Fibroblast of the aortic adventitia (primary cell): ENCODE measurements at regions not wholly inside any gene's neighbourhood (a gene's known extent, or its start where the extent isn't known, plus 50 kb on each side); places are given as distances from the start of the nearest gene placed in this dataset.

Experiments
- DNase-seq: peaks from one replicate; pipeline ENCODE4 v3.0.0-alpha.2; 2010; ENCODE audit warnings: low read depth
- H3K4me3 ChIP-seq: 2 replicates; pipeline ENCODE4 v1.5.1; 2011; ENCODE audit warnings: low read depth, mild to moderate bottlenecking, control low read depth, low read length, moderate library complexity
- TF ChIP-seq, protein P1 (sequence below): IDR thresholded peaks from 2 replicates; pipeline ENCODE4 v1.5.1; 2011; ENCODE audit warnings: mild to moderate bottlenecking, low read length, control low read depth, inconsistent platforms; ENCODE audit not compliant: insufficient read depth

DNA sequence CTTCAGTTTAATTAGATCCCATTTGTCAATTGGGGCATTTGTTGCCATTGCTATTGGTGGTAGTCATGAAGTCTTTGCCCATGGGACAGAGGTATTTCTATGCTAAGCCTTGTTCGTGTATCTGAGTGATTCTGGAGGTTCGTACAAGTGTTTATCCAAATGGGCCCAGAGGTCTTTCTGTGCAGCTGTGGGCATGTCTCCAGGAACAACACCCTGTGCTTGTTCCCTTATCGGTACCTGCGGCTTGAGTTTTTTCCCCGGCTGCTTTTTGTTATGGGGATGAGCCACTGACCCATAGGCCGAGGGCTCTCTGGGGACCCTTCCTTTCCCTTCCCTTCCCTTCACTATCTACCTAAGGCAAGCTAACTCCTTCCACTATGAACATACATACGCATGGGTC lies 81.4 kb upstream of the WDR1 start:
- DNase-seq, result no peak
- TF ChIP-seq, protein P1, sequence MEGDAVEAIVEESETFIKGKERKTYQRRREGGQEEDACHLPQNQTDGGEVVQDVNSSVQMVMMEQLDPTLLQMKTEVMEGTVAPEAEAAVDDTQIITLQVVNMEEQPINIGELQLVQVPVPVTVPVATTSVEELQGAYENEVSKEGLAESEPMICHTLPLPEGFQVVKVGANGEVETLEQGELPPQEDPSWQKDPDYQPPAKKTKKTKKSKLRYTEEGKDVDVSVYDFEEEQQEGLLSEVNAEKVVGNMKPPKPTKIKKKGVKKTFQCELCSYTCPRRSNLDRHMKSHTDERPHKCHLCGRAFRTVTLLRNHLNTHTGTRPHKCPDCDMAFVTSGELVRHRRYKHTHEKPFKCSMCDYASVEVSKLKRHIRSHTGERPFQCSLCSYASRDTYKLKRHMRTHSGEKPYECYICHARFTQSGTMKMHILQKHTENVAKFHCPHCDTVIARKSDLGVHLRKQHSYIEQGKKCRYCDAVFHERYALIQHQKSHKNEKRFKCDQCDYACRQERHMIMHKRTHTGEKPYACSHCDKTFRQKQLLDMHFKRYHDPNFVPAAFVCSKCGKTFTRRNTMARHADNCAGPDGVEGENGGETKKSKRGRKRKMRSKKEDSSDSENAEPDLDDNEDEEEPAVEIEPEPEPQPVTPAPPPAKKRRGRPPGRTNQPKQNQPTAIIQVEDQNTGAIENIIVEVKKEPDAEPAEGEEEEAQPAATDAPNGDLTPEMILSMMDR, result no peak
- H3K4me3 ChIP-seq, result no peak overlapping the region

DNA sequence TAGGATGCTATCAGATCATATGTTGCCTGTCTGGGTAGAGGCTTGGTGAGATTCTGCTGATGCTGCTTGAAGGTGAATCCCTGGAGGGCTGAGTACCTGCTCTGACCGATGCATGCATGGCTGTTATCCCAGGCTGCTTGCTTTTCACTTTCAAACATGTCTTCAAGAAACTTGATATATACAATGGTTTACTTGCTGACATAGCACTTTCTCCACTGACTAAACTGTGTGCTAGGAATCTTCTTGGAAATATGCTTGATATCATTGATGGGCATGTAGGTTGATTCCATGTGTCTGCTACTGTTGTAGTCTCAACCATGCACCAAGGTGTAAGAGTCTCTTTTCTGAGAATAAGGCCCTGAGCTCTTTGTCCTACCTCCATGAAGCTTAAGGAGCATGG lies 79.6 kb upstream of the WDR1 start:
- no peak overlapping the region for H3K4me3 ChIP-seq
- DNase-seq, result no peak
- TF ChIP-seq, protein P1, result no peak

DNA sequence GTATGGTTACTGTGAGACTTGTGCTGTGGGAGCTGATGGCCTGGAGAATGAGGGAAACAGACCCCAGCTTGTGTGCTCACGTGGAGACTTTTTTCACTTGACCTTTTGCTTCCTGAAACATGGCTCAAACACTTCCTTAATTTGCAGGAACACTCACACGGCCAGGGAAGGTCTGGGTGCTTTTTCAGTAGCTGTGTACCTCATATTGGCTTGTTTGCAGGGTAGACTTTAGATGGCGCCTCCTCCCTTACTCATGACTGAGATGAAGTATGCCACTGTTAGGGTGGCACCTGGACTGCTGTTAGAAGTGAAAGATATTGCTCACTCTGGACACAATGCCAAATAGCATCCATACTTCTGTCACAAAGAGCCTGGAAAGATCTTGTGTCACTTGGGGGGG lies 75.7 kb upstream of the WDR1 start:
- H3K4me3 ChIP-seq, result no peak overlapping the region
- DNase-seq, result no peak
- TF ChIP-seq, protein P1, result no peak

DNA sequence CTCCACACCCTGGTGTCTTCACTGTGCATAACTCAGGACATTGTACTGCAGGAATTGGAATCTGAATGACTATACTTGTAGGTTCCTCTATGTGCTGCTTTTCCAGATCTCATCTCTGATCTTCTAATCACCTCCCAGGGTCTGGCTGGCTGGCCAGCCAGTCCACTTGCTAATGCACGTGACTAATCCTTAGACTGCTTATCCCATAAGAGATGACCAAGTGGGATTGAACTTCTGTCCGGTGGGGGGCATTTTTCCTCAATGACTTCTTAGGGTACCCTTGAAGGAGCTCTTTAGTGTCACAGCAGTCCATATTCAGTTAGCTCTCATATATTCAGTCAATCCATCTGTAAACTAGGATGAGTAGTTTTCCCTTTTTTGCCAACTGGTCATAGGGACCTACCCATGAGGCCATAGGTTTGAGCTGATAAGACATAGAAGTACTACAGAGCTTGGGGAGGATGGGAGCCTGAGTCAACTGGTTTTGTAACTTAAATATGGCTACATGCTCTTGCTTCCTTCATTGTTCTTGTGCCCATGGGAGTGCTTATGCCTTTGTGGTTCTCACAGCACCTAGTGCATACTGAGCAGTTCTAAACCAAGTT lies 71.9 kb upstream of the WDR1 start:
- DNase-seq, result no peak
- TF ChIP-seq, protein P1, result no peak
- H3K4me3 ChIP-seq, result no peak overlapping the region

DNA sequence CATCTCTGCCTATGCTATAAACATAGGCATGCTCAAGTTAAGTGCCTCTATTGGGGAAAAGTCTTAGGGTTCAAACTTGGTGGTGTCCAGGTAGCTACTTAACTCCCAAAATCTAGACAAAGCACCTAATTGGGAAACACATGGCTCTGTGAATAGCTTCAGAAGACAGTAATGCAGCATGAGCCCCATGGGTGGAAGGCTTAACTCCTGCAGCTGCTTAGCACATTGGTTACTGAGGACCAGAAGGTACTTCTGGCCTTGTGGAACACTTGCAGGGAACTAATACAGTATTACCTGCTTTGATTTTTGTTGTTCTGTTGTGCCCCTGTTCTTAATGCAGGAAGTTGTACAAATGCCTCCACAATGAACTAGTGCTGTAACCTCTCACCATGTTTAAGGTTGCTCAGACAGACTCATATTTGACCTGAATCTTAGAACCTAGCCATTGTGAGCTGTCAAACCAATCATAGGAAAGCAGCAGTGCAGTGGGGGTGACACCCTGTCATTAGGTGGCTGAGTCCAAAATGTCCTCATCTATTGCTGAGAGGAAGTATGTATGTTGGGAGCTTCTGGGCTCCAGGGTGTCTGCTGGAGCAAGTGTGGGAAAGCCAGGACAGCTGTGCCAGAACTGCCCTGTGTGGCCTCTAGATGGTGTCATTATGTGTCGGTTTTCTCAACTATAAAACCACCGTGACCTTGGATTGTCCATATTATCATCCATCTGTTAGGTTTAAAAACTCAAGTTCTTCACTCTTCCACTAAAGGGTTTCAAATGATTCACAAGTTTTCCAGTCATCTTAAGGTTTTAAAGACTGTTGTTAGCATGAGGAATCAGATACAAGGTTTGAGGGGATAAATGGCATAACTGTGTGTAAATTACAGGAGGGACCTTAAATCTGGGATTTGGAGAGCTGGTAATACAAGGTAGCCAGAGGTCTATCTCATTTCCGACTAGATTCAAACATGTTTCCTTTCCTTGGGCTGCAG lies 69.9 kb upstream of the WDR1 start:
- no peak overlapping the region for H3K4me3 ChIP-seq
- TF ChIP-seq, protein P1, result peak; percentile 29
- peak; percentile 29 for DNase-seq

DNA sequence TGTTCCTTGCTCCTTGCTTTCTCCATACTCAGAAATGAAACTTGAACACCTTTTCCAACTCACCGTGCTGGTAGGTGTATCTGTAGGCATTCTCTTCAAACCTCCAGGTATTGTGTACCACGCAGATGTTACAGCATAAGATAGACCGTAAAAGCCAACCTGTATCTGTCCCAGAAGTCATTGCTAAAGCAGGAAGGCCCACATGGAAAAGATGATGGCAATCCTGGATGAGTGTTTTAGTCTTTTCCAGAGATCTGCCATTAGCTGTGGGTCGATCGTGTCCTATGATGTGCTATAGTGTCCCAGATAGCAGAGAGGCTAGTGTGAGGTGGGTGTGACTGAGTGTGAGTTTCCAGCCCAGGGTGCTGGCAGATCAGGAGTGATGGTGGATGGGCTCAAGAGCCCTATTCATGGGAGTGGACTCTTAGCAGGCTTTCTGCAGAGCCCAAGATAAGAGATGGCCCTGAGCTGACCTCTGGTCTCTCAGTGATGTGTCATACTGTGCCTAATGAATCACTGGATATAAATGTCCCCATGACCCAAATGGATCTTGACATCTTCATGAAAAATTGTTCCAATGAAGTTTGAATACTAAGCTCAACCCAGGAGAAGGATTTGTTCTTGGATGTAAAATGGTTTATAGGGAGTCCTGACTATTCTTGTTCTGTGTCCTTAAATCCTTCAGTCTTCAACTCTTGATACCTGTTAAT lies 69.1 kb upstream of the WDR1 start:
- TF ChIP-seq, protein P1, result no peak
- no peak overlapping the region for H3K4me3 ChIP-seq
- peak; percentile 52 for DNase-seq
